Upper lobe of left lung (tissue), 6 donors: ENCODE measurements at regions not wholly inside any gene's neighbourhood (a gene's known extent, or its start where the extent isn't known, plus 50 kb on each side); places are given as distances from the start of the nearest gene placed in this dataset.

ENCODE experiments used
- ATAC-seq, 2 donors: fragments of 200-7000 bp; cut with Tn5 transposase; one replicate each; pipeline ENCODE4 v1.9.1; 2022; ENCODE audit warnings: mild to moderate bottlenecking in 2 of 2, moderate library complexity in 2 of 2; ENCODE audit not compliant: low FRiP score in 2 of 2
- DNase-seq, 2 donors: peaks; one replicate each; pipeline ENCODE4 v3.0.0-alpha.2; 2019 to 2020
- H3K27ac ChIP-seq, 4 donors: fragments of 200-600 bp; sonication (generic); one replicate each; pipeline ENCODE4 v1.5.1; 2016 to 2019
- H3K27me3 ChIP-seq, 4 donors: fragments of 200-600 bp; sonication (generic); one replicate each; pipeline ENCODE4 v1.5.1; 2017 to 2019
- H3K36me3 ChIP-seq, 4 donors: fragments of 200-600 bp; sonication (generic); one replicate each; pipeline ENCODE4 v1.5.1; 2016 to 2019
- H3K4me1 ChIP-seq, 4 donors: fragments of 200-600 bp; sonication (generic); one replicate each; pipeline ENCODE4 v1.5.1; 2018 to 2019
- H3K4me3 ChIP-seq, 4 donors: fragments of 200-600 bp; sonication (generic); one replicate each; pipeline ENCODE4 v1.5.1; 2017 to 2019; ENCODE audit warnings: mild to moderate bottlenecking in 2 of 4, moderate library complexity in 1 of 4
- H3K9me3 ChIP-seq, 4 donors: fragments of 200-600 bp; sonication (generic); one replicate each; pipeline ENCODE4 v1.5.1; 2018 to 2019
- EP300 ChIP-seq, 4 donors: sonication (generic); formaldehyde crosslinking; IDR thresholded peaks; one replicate each; pipeline ENCODE4 v1.5.1; 2017; ENCODE audit warnings: antibody characterized with exemption in 4 of 4, control low read depth in 2 of 4
- POLR2A ChIP-seq, 4 donors: fragments of 450-650 bp; IDR thresholded peaks; one replicate each; pipeline ENCODE4 v1.5.1; 2016 to 2017; ENCODE audit warnings: antibody characterized with exemption in 4 of 4, mild to moderate bottlenecking in 2 of 4
- POLR2AphosphoS5 ChIP-seq, 2 donors: sonication (generic); formaldehyde crosslinking; IDR thresholded peaks; one replicate each; pipeline ENCODE4 v1.5.1; 2017; ENCODE audit warnings: antibody characterized with exemption in 2 of 2
- WGBS, 2 donors: methylation state at CpG; one replicate each; pipeline ENCODE4 v1.1.5; 2017 to 2018; 5-methylcytosine and 5-hydroxymethylcytosine counted together
- small RNA-seq, 4 donors: library from RNA; depleted of rRNA; stranded (forward); fragments of <200 nt; gene quantifications; one replicate each; pipeline ENCODE3, GENCODE V24; 2016
- TF ChIP-seq, protein P1 (sequence below), 6 experiments: fragments of 450-650 bp in 4 of 6; fragments of 200-600 bp in 2 of 6; sonication (generic) in 2 of 6; IDR thresholded peaks; one replicate each; pipeline ENCODE4 v1.5.1; 2016 to 2019; ENCODE audit warnings: antibody characterized with exemption in 6 of 6
- donor health status: DM: no; HTN: no; CAD: no; lungs with moderate emphysema.
- donor health status: DM: no; HTN: yes; CAD: no; lungs with severe emphysema.

DNA sequence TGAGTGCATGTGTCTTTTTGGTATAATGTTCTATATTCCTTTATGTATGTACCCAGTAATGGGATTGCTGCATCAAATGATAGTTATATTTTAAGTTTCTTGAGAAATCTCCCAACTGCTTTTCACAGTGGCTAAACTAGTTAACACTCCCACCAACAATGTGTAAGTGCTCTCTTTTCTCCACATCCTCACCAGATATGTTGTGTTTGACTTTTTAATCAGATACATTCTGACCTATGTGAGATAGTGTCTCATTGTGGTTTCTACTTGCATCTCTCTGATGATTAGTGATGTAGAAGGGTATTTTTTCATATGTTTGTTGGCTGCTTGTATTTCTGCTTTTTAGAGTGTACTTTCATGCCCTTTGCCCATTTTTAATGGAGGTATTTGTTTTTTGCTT is 62.8 kb upstream of the ALG10B start:
- H3K27me3 ChIP-seq = no peaks in the 10 kb centered on the region
- H3K4me3 ChIP-seq = no peak overlapping the region
- no peaks in the 10 kb centered on the region for H3K36me3 ChIP-seq
- ATAC-seq = no peak
- no peaks in the 10 kb centered on the region for H3K9me3 ChIP-seq
- DNase-seq = no peak
- no peaks in the 10 kb centered on the region for H3K4me1 ChIP-seq
- no peak overlapping the region for H3K27ac ChIP-seq
- TF ChIP-seq POLR2A (IDR thresholded peaks at IDR 0.05) (no peak), EP300 (IDR thresholded peaks at IDR 0.05) (no peak), POLR2AphosphoS5 (IDR thresholded peaks at IDR 0.05) (no peak)
- TF ChIP-seq, protein P1, sequence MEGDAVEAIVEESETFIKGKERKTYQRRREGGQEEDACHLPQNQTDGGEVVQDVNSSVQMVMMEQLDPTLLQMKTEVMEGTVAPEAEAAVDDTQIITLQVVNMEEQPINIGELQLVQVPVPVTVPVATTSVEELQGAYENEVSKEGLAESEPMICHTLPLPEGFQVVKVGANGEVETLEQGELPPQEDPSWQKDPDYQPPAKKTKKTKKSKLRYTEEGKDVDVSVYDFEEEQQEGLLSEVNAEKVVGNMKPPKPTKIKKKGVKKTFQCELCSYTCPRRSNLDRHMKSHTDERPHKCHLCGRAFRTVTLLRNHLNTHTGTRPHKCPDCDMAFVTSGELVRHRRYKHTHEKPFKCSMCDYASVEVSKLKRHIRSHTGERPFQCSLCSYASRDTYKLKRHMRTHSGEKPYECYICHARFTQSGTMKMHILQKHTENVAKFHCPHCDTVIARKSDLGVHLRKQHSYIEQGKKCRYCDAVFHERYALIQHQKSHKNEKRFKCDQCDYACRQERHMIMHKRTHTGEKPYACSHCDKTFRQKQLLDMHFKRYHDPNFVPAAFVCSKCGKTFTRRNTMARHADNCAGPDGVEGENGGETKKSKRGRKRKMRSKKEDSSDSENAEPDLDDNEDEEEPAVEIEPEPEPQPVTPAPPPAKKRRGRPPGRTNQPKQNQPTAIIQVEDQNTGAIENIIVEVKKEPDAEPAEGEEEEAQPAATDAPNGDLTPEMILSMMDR (IDR thresholded peaks at IDR 0.05) = no peak

DNA sequence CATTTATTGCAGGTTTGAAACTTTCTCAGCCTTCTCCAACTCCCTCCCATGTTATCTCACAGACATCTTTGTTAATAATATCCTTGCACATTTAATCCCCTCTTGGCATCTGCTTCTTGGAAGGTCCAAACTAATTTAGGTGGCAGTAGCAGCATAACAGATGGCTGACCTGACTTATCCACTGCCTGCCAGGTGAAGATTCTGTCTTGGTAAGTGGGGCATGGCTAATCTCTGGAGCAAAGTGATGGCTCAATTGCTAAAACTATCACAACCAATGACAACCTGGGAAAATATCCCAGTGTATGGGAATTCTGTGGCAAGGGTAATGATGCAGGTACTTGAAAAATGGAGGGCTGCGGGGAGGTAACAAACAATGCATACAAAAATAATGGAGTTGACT is 58.2 kb upstream of the ALG10B start:
- no peak for ATAC-seq
- WGBS, 2 donors = 67 to 88% methylated on average over 1 of the region's 1 CpG
- no peak overlapping the region for H3K27ac ChIP-seq

More for the DNA sequence above, 58.2 kb upstream of the ALG10B start:
- DNase-seq = no peak
- Histone ChIP-seq H3K27me3 (no peaks in the 10 kb centered on the region), H3K9me3 (no peaks in the 10 kb centered on the region), H3K4me1 (no peaks in the 10 kb centered on the region), H3K36me3 (no peaks in the 10 kb centered on the region), H3K4me3 (no peak overlapping the region)
- no peak for TF ChIP-seq EP300 (IDR thresholded peaks at IDR 0.05)
- TF ChIP-seq, protein P1 (IDR thresholded peaks at IDR 0.05) = no peak
- TF ChIP-seq POLR2AphosphoS5 (IDR thresholded peaks at IDR 0.05) = no peak
- TF ChIP-seq POLR2A (IDR thresholded peaks at IDR 0.05) = no peak

Small RNAs in the stretch of these regions (small RNA-seq; reads per million reads assigned to genes)
- 0 reads per million in 4 donors for gene RF01518
- 7.2 to 19.4 (median 10.3) reads per million in 4 donors for gene RNA5SP358
- 0.13 to 0.62 (median 0.42) reads per million in 4 donors for gene RNA5SP359
